ENCODE measurements at regions not wholly inside any gene's neighbourhood (a gene's known extent, or its start where the extent isn't known, plus 50 kb on each side); places are given as distances from the start of the nearest gene placed in this dataset.

DNA sequence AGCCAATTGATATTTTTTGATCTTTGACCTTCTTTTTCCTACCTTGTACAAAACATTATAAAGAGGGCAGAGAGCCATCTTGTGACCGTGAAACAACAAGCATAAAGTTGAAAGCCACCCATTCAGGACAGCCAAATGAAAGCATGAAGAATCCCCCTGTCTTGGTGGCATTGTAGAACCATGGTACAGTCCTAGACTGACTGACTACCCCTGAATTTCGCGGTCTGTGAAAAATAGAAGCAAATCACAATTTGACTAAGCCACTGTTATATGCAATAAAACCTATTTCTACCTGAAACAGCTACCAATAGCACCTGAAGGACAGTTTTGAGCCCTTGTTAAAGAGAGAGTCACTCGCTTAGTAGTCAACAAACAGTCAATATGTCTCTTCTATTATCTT lies 527.4 kb downstream of the MID1IP1 start:
- DNase-seq (ENCODE audit: low read depth in 2 of 2) = no peak
- H3K4me3 ChIP-seq (replicated peaks in 1 of 2; ENCODE audit: low read depth in 2 of 2, low read length in 2 of 2) = no peak overlapping the region
- TF ChIP-seq, protein P1, sequence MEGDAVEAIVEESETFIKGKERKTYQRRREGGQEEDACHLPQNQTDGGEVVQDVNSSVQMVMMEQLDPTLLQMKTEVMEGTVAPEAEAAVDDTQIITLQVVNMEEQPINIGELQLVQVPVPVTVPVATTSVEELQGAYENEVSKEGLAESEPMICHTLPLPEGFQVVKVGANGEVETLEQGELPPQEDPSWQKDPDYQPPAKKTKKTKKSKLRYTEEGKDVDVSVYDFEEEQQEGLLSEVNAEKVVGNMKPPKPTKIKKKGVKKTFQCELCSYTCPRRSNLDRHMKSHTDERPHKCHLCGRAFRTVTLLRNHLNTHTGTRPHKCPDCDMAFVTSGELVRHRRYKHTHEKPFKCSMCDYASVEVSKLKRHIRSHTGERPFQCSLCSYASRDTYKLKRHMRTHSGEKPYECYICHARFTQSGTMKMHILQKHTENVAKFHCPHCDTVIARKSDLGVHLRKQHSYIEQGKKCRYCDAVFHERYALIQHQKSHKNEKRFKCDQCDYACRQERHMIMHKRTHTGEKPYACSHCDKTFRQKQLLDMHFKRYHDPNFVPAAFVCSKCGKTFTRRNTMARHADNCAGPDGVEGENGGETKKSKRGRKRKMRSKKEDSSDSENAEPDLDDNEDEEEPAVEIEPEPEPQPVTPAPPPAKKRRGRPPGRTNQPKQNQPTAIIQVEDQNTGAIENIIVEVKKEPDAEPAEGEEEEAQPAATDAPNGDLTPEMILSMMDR (IDR thresholded peaks at IDR 0.05; ENCODE audit: low read depth, low read length) = no peak

GRCh38 chrX:39331082-39331704 lies 529.9 kb downstream of the MID1IP1 start:
- H3K4me3 ChIP-seq (replicated peaks in 1 of 2; ENCODE audit: low read depth in 2 of 2, low read length in 2 of 2) = no peak overlapping the region
- DNase-seq (ENCODE audit: low read depth in 2 of 2) = no peak
- TF ChIP-seq, protein P1 (IDR thresholded peaks at IDR 0.05; ENCODE audit: low read depth, low read length) = no peak

DNA sequence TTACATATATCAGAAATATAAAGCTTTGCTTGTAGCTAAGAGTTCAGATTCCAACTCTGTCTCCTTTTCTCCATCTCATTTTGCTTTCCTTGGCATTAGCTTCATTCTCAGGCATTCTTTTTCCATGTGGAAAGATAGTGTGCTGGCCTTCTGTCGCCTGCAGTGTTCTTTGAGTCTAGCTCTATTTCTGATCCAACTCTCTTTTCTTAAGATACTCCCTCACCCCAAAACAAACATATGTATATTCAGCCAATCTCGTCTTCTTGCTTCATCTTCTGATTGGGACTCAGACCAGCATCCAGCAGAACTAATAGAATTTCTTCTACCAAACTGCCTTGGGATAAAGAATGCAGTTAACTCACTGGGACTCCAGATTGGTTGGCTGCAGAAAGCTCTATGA lies 532.2 kb downstream of the MID1IP1 start:
- TF ChIP-seq, protein P1 (IDR thresholded peaks at IDR 0.05; ENCODE audit: low read depth, low read length) = no peak
- DNase-seq (ENCODE audit: low read depth in 2 of 2) = no peak
- H3K4me3 ChIP-seq (replicated peaks in 1 of 2; ENCODE audit: low read depth in 2 of 2, low read length in 2 of 2) = no peak overlapping the region

DNA sequence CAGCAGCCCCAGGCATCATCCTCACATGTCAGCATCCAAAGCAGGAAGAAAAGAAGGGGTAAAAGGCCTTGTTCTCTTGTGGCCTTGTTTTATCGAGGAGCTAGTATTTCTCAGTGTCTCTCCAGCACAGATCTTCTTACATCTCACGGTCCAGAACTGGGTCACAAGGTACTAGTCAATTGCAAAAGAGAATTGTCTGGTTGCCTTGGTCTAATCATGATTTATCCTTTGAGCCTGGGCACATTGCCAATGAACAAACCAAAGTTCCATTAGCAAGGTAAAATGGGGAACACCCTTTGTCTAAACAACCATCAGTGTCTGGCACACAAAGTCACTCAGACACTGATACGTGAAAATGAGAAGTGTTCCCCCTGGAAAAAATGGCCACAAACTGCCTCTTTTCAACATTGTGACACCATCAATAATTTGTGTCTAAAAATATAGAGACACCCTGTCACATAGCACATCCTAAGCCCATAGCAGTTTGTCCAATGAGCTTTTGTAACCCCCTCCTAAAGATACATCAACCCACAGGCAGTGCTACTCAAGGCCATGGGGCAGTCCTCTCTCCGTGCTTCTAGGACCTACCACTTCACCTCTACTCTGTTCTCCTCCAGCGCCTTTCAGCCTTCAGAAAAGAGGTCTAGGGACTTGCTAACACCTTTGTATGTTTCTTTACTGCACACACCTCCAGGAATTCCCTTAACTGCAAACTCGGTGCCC lies 534.4 kb downstream of the MID1IP1 start:
- H3K4me3 ChIP-seq (replicated peaks in 1 of 2; ENCODE audit: low read depth in 2 of 2, low read length in 2 of 2) = no peak overlapping the region
- TF ChIP-seq, protein P1 (IDR thresholded peaks at IDR 0.05; ENCODE audit: low read depth, low read length) = no peak
- DNase-seq (ENCODE audit: low read depth in 2 of 2) = no peak

DNA sequence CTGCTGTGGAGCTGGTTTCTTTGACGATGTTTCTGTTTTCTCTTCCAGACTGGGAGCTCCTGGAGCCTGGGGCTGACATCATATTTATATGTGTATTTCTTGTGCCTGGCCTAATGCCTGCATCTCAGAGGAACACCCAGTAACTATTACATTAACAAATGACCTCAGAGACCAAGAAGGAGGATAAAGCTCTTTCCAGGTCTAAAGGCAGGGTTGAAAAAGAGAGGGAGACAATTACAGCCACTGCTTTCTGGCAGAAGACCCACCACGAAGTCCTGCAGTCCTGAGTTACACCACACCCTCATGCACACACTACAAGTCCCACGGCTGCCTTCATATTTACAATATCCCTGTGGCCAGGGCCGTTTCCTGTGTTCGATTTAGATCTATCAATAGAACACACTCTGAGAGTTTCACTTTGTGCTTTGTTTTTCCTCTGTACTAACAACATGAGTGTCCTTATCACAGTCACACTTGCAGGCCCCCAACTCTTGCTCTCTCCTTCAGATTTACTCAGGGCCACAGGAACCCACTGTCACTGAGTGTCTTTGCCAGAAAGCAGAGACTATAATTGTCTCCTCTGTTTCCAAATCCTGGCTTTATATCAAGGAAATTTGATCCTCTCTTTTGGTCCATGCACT lies 535.5 kb downstream of the MID1IP1 start:
- no peak overlapping the region for H3K4me3 ChIP-seq (replicated peaks in 1 of 2; ENCODE audit: low read depth in 2 of 2, low read length in 2 of 2)
- no peak for DNase-seq (ENCODE audit: low read depth in 2 of 2)
- TF ChIP-seq, protein P1 (IDR thresholded peaks at IDR 0.05; ENCODE audit: low read depth, low read length) = no peak

- no peak for DNase-seq (ENCODE audit: low read depth in 2 of 2)
- TF ChIP-seq, protein P1 (IDR thresholded peaks at IDR 0.05; ENCODE audit: low read depth, low read length) = no peak
- H3K4me3 ChIP-seq (replicated peaks in 1 of 2; ENCODE audit: low read depth in 2 of 2, low read length in 2 of 2) = no peak overlapping the region
Measured at GRCh38 chrX:39337451-39337850, 536.2 kb downstream of the MID1IP1 start.

All from cardiac fibroblast (primary cell).